GM12891 (cell line): ENCODE measurements at regions not wholly inside any gene's neighbourhood (a gene's known extent, or its start where the extent isn't known, plus 50 kb on each side); places are given as distances from the start of the nearest gene placed in this dataset.

Experiments
- PAX5 ChIP-seq: IDR thresholded peaks from 2 replicates; pipeline ENCODE4 v1.6.1; 2011; ENCODE audit warnings: low read length, moderate library complexity, mild to moderate bottlenecking; ENCODE audit not compliant: insufficient read depth, severe bottlenecking
- POLR2A ChIP-seq: IDR thresholded peaks from 2 replicates; pipeline ENCODE4 v1.6.1; 2011; ENCODE audit warnings: low read depth, low read length, control low read depth
- POLR2AphosphoS5 ChIP-seq: IDR thresholded peaks from 2 replicates; pipeline ENCODE4 v1.6.1; 2011; ENCODE audit warnings: low read depth, low read length, control low read depth
- POU2F2 ChIP-seq: IDR thresholded peaks from 2 replicates; pipeline ENCODE4 v1.6.1; 2011; ENCODE audit warnings: low read depth, mild to moderate bottlenecking, control low read depth, low read length, moderate library complexity
- SPI1 ChIP-seq: IDR thresholded peaks from 2 replicates; pipeline ENCODE4 v1.6.1; 2011; ENCODE audit warnings: low read depth, low read length, control low read depth
- TAF1 ChIP-seq: IDR thresholded peaks from 2 replicates; pipeline ENCODE4 v1.6.1; 2011; ENCODE audit warnings: low read depth, low read length, control low read depth

DNA sequence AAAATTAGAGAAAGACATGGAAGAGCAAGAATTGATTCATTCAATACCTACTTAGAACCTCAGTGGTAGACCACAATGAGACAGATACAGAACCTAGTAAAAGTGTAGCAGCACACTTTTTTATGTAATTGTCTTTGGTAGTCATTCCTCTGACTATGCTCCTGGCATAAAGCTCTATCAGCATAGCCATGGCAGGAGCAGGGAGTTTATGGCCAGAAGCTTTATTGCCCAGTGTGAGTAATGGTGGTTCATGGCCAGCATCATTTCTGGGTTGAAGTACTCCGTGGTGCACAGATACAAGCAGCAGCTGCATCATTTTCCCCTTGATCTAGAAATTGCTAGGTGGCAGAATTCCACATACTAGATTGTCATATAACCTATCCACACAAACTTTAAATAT, 352.6 kb downstream of the TBC1D4 start:
- TF ChIP-seq POLR2A (no peak), POLR2AphosphoS5 (no peak), SPI1 (no peak), TAF1 (no peak), PAX5 (no peak), POU2F2 (no peak)
